ENCODE measurements at regions not wholly inside any gene's neighbourhood (a gene's known extent, or its start where the extent isn't known, plus 50 kb on each side); places are given as distances from the start of the nearest gene placed in this dataset.

DNA sequence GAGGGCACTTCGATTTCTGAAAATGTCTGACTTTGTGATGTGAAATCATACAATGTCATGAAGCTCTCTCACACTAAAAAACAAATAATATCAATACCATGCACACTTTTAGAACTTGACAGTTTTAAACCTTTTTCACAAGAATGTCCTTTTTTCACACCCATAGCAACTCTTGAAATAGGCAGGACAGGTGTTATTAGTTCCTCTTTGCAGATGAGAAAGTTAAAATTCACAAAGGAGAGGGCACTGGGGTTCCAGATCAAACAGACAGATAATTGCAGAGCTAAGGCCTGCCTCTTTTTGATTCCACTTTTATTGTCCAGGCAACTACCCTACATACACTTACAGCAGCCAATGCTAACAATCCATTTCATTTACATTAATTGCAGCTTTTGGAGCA lies 142.8 kb downstream of the KLF12 start:
- no peaks in the 10 kb centered on the region for H3K36me3 ChIP-seq (ENCODE audit: insufficient read depth, low read length)
- H3K27ac ChIP-seq: no peak overlapping the region
- no peaks in the 10 kb centered on the region for H3K9me3 ChIP-seq (ENCODE audit: low read depth, low read length)
- no peak overlapping the region for H3K9ac ChIP-seq (ENCODE audit: insufficient read length)
- TF ChIP-seq FOXP2 (optimal IDR thresholded peaks at IDR 0.05; ENCODE audit: control extremely low read depth, extremely low read length, insufficient read depth) (no peak), EZH2 (IDR thresholded peaks at IDR 0.05) (no peak), POLR2AphosphoS5 (IDR thresholded peaks at IDR 0.05; ENCODE audit: borderline replicate concordance, low read depth, low read length) (no peak)
- H3K4me3 ChIP-seq: no peak overlapping the region
- no peak for DNase-seq (ENCODE audit: low read depth, low spot score)

DNA sequence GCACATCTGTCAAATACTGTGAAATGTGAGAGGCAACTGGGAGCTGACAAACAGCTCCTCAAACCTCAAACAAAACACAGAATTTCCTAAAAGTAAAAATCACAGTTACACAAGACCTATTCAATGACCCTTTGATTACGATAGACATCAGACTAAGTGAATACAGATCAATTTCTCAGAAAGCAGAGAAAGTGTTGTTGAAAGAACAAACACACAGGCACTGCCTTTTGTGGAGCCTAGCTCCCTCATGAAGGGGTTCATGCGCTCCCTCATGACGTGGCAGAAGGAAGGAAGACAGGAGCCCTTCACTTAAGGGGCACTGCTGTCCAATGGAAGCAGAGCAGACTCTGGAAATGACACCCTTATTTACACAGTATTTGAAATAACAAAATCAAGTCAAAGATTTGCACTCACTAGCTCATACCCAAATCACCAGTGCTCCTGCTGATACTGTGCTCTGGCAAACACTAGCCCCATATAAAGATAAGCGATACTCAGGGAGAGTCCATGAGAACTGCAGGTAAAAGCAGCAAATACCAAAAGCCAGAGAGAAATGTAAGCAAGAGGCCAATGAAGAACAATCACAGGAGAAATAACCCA lies 144.9 kb downstream of the KLF12 start:
- no peak overlapping the region for H3K9ac ChIP-seq (ENCODE audit: insufficient read length)
- TF ChIP-seq FOXP2 (optimal IDR thresholded peaks at IDR 0.05; ENCODE audit: control extremely low read depth, extremely low read length, insufficient read depth) (no peak), POLR2AphosphoS5 (IDR thresholded peaks at IDR 0.05; ENCODE audit: borderline replicate concordance, low read depth, low read length) (no peak), EZH2 (IDR thresholded peaks at IDR 0.05) (no peak)
- no peak for DNase-seq (ENCODE audit: low read depth, low spot score)
- H3K36me3 ChIP-seq (ENCODE audit: insufficient read depth, low read length): no peaks in the 10 kb centered on the region
- no peak overlapping the region for H3K4me3 ChIP-seq
- no peaks in the 10 kb centered on the region for H3K9me3 ChIP-seq (ENCODE audit: low read depth, low read length)
- H3K27ac ChIP-seq: no peak overlapping the region

DNA sequence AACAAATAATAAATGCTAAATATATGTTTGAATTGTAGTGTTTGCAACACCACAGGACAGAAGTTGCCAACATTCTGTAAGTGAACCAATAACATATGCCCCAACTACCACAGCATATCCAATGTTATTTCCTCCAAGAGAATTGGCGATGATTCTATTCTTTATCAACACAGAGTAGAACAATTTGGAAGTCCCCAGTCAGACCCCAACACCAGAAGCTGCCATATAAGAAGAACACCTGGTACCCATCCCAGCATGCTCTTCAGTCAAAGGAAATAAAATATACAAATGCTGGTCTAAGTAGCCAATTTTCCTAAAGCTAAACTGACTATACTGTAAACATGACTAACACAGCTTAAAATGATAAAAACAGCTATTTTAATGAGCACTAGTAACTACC lies 145.7 kb downstream of the KLF12 start:
- Histone ChIP-seq H3K9ac (ENCODE audit: insufficient read length) (no peak overlapping the region), H3K36me3 (ENCODE audit: insufficient read depth, low read length) (no peaks in the 10 kb centered on the region), H3K4me3 (no peak overlapping the region), H3K27ac (no peak overlapping the region), H3K9me3 (ENCODE audit: low read depth, low read length) (no peaks in the 10 kb centered on the region)
- TF ChIP-seq FOXP2 (optimal IDR thresholded peaks at IDR 0.05; ENCODE audit: control extremely low read depth, extremely low read length, insufficient read depth) (no peak), EZH2 (IDR thresholded peaks at IDR 0.05) (no peak), POLR2AphosphoS5 (IDR thresholded peaks at IDR 0.05; ENCODE audit: borderline replicate concordance, low read depth, low read length) (no peak)
- no peak for DNase-seq (ENCODE audit: low read depth, low spot score)

DNA sequence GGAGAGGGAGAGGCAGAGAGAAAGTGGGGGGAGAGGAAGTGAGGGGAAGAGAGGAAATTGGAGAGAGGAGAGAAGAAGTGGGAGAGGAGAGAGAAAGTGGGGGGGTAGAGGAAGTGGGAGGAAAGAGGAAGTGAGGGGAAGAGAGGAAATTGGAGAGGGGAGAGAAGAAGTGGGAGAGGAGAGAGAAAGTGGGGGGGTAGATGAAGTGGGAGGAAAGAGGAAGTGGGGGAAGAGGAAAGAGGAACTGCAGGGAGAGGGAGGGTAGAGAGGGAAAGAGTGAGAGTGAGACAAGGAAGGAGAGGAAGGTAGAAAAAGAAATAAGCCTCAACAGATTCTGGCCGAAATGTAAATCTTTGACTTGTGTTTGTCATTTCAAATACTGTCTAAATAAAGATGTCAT lies 146.6 kb downstream of the KLF12 start:
- Histone ChIP-seq H3K4me3 (no peak overlapping the region), H3K27ac (no peak overlapping the region), H3K9me3 (ENCODE audit: low read depth, low read length) (no peaks in the 10 kb centered on the region), H3K36me3 (ENCODE audit: insufficient read depth, low read length) (no peaks in the 10 kb centered on the region), H3K9ac (ENCODE audit: insufficient read length) (no peak overlapping the region)
- DNase-seq (ENCODE audit: low read depth, low spot score): no peak
- TF ChIP-seq EZH2 (IDR thresholded peaks at IDR 0.05) (no peak), FOXP2 (optimal IDR thresholded peaks at IDR 0.05; ENCODE audit: control extremely low read depth, extremely low read length, insufficient read depth) (no peak), POLR2AphosphoS5 (IDR thresholded peaks at IDR 0.05; ENCODE audit: borderline replicate concordance, low read depth, low read length) (no peak)

DNA sequence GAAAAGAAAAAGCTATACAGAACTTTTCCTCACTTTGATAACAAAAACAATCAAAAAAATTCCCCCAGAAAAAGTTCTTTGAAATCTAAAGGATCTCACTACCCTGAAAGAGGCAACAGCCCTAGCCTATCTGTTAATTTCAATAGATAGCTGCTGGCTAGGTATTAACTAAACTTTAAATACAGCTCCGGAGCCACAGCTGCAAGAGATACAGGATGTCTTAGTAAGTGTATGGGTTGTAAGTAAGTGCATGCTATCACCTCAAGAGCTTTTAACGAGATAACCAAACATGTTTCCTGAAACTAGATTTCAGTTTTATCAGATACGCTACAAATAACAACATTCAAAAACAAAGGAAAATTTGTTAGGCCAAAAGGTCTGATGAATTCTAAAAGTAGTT lies 148.4 kb downstream of the KLF12 start:
- Histone ChIP-seq H3K4me3 (no peak overlapping the region), H3K27ac (no peak overlapping the region), H3K36me3 (ENCODE audit: insufficient read depth, low read length) (no peaks in the 10 kb centered on the region), H3K9ac (ENCODE audit: insufficient read length) (no peak overlapping the region), H3K9me3 (ENCODE audit: low read depth, low read length) (no peaks in the 10 kb centered on the region)
- no peak for DNase-seq (ENCODE audit: low read depth, low spot score)
- no peak for TF ChIP-seq EZH2 (IDR thresholded peaks at IDR 0.05)
- no peak for TF ChIP-seq FOXP2 (optimal IDR thresholded peaks at IDR 0.05; ENCODE audit: control extremely low read depth, extremely low read length, insufficient read depth)
- no peak for TF ChIP-seq POLR2AphosphoS5 (IDR thresholded peaks at IDR 0.05; ENCODE audit: borderline replicate concordance, low read depth, low read length)

DNA sequence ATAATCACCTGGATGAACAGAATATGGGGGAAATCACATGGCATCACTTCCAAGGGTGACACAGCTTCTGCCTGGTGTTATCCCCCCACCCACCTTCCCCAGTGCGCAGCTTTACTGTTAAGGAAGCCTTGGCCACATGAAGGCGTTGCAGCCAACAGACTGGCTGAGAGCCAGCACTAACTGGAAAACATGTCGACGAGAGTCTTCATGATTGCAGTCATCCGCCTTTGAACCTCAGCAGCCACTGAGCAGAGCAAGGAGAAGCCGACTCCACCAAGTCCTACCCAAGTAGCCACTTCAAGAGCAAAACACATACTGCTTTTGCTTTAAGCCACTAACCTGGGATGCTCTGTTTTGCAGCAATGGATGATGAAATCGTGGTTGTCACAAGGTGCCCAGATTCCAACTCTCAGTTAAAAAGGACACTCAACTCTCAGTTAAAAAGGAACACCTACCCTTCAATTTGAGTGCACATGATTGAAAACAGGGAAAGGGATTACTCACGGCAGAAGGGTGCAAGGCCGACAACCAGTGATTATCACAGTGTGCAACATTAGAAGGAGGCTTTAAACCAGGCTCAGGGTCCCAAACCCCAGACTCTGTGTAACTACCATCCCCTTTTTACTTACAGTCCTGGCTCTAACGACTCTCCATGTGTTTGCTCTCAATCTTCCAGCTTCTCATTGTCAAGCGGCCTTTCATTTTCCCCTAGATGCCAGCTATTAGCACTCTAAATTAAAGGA lies 149.1 kb downstream of the KLF12 start:
- no peak for DNase-seq (ENCODE audit: low read depth, low spot score)
- H3K9me3 ChIP-seq (ENCODE audit: low read depth, low read length): no peaks in the 10 kb centered on the region
- H3K9ac ChIP-seq (ENCODE audit: insufficient read length): no peak overlapping the region
- no peak overlapping the region for H3K4me3 ChIP-seq
- TF ChIP-seq FOXP2 (optimal IDR thresholded peaks at IDR 0.05; ENCODE audit: control extremely low read depth, extremely low read length, insufficient read depth): no peak
- no peak for TF ChIP-seq EZH2 (IDR thresholded peaks at IDR 0.05)
- no peak for TF ChIP-seq POLR2AphosphoS5 (IDR thresholded peaks at IDR 0.05; ENCODE audit: borderline replicate concordance, low read depth, low read length)
- no peak overlapping the region for H3K27ac ChIP-seq
- H3K36me3 ChIP-seq (ENCODE audit: insufficient read depth, low read length): no peaks in the 10 kb centered on the region

DNA sequence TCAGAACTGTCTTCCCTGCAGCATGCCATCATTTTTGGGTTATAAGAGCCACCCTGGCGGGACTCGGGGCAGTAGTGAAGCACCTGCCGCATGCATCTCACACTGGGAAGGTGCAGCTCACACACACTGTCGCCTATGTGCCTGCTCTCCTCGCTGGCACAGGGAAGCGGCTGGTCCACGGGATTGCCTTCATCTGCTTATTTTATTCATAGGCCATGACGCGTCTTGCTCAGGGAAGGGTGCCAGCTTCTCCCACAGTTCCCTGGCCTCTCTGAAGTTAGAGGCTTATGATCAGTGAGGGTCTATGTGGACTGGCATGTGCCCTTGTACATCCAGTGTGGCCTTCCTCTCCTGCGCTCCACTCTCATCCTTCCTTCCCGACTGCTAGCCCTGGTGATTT lies 150.0 kb downstream of the KLF12 start:
- Histone ChIP-seq H3K4me3 (no peak overlapping the region), H3K9ac (ENCODE audit: insufficient read length) (no peak overlapping the region), H3K36me3 (ENCODE audit: insufficient read depth, low read length) (no peaks in the 10 kb centered on the region), H3K9me3 (ENCODE audit: low read depth, low read length) (no peaks in the 10 kb centered on the region), H3K27ac (no peak overlapping the region)
- TF ChIP-seq FOXP2 (optimal IDR thresholded peaks at IDR 0.05; ENCODE audit: control extremely low read depth, extremely low read length, insufficient read depth) (no peak), EZH2 (IDR thresholded peaks at IDR 0.05) (no peak), POLR2AphosphoS5 (IDR thresholded peaks at IDR 0.05; ENCODE audit: borderline replicate concordance, low read depth, low read length) (no peak)
- DNase-seq (ENCODE audit: low read depth, low spot score): no peak

DNA sequence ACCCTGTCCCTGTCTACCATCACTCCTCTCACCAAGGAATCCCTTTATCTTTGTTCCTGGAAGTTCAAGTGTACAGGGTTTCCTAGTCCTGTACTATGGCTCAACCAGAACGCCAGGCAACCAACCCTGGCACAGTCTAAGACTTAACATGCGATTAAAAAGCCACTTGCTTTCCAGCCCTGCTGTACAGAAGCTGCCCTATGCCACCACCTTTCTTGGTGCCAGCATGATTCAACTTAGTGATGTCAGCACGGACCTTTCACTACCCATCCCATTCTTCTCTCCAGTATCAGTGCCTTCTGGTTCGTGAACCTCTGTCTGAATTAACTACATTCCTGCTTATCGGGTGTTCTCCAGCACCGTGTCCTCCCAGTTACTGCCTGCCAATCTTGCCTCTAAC lies 151.1 kb downstream of the KLF12 start:
- Histone ChIP-seq H3K9ac (ENCODE audit: insufficient read length) (no peak overlapping the region), H3K9me3 (ENCODE audit: low read depth, low read length) (no peaks in the 10 kb centered on the region), H3K36me3 (ENCODE audit: insufficient read depth, low read length) (peaks cover 4% of the 10 kb centered on the region; the same call in 1 of the 2 replicates), H3K27ac (no peak overlapping the region), H3K4me3 (no peak overlapping the region)
- no peak for DNase-seq (ENCODE audit: low read depth, low spot score)
- TF ChIP-seq POLR2AphosphoS5 (IDR thresholded peaks at IDR 0.05; ENCODE audit: borderline replicate concordance, low read depth, low read length): no peak
- TF ChIP-seq EZH2 (IDR thresholded peaks at IDR 0.05): no peak
- no peak for TF ChIP-seq FOXP2 (optimal IDR thresholded peaks at IDR 0.05; ENCODE audit: control extremely low read depth, extremely low read length, insufficient read depth)

Measured in SK-N-MC (cell line).